GM19238 (cell line): ENCODE measurements at regions not wholly inside any gene's neighbourhood (a gene's known extent, or its start where the extent isn't known, plus 50 kb on each side); places are given as distances from the start of the nearest gene placed in this dataset.

ENCODE experiments used
- DNase-seq: peaks from one replicate; pipeline ENCODE4 v3.0.0; 2011; ENCODE audit warnings: low spot score; ENCODE audit not compliant: insufficient read length

- no peak for DNase-seq
These were observed 90.0 kb upstream of the SLC14A2 start for GRCh38 chr18:45525301-45525700.

- DNase-seq, result no peak
These were observed 89.0 kb upstream of the SLC14A2 start for GRCh38 chr18:45526114-45526841.

GRCh38 chr18:45527891-45528290 lies 87.4 kb upstream of the SLC14A2 start:
- DNase-seq, result no peak

- no peak for DNase-seq
These were observed 86.5 kb upstream of the SLC14A2 start for GRCh38 chr18:45528712-45529336.

GRCh38 chr18:45538444-45538843 lies 76.8 kb upstream of the SLC14A2 start:
- DNase-seq, result no peak

DNA sequence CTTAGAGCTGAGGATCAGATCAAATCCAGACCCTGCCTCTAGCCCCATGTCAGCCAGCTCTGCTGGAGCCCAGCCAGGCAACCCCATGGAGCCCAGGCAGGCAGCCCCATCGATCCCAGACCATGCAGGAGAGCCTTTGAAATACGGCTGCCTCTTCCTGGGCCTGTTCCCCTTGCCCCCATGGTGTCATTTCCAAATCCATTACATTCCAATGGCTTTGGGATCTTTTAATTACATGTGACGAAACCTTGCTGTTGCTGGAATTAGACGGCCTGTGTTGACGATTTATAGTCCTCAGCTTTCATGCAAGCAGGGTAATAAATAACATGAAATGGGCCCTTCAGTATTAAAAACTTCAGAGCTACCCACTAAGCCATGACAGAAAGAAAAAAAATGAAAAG lies 75.8 kb upstream of the SLC14A2 start:
- no peak for DNase-seq

DNA sequence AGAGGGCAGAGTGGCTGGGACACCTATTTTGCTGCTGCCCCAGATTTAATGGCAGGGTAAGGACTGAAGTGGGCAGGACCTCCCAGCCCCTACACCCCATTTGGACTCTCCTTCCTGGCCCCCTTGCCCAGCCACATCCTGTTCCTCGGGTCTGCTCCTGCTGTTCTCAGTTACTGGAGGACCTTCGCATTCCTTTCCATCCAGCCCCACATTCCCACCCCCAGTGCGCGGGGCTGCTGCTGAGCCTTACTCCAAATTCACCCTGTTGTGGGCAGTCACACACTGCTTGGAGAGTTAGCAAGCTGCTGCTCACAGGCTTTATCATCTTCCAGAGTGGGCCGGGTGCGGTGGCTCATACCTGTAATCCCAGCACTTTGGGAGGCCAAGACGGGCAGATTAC lies 75.2 kb upstream of the SLC14A2 start:
- no peak for DNase-seq

DNA sequence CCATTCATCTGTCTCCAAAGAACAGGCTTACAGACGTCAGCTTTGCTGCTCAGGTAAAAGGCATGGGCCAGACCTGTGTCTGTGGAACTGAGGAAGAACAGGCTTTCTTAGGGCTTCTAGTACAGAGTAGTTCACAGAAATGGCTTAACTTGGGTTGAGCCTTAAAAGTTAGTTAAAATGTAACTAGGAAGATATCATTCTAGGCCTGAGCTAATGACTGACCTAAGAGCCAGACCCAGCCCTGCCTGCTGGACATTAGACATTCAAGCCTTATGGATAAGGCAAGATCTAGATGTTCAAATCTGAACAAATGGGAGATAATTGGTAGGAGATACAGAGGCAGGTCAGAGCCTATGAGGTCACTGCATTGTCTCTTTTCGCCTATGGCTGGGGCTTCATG lies 73.9 kb upstream of the SLC14A2 start:
- DNase-seq, result no peak

DNA sequence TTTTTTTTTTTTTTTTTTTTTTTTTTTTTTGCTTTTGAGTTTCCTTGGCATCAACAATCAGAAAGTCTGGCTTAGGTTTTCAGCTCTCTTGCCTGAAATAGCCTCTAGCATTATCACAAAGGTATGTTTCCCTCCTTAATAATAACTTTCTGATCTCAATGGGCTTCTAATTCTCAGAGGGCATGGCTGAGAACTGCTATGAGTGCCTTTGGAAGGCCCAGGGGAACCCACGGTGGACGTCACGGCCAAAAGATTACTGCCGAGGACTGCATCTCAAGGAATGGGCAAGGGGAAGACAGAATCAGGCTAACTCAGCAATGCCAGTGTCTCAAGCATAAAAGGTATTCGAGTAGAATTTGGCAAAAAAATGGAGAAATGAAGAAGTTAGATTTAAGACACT lies 73.2 kb upstream of the SLC14A2 start:
- no peak for DNase-seq

DNA sequence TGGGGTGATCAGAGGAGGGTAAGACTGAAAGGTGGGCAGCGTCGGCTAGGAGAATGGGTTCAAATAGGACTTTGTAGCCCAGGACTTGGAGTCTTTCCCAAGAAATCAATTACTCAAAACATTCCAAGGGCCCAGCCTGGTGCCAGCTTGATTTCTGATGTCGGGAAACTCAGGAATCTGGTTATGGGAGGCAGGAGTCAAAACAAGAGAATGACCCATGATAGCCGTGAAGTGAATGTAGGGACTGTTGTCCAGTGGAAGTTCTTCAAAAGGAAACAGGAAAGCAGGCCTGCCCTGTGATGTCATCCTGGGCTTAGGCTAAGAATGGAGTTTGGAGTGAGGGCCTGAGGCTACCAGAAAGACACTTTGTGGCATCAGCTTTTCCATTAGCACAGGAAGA lies 67.4 kb upstream of the SLC14A2 start:
- DNase-seq, result no peak

- DNase-seq, result no peak
These were observed 66.7 kb upstream of the SLC14A2 start for GRCh38 chr18:45548614-45549013.

- DNase-seq, result no peak
These were observed 66.0 kb upstream of the SLC14A2 start for GRCh38 chr18:45549290-45549689.

DNA sequence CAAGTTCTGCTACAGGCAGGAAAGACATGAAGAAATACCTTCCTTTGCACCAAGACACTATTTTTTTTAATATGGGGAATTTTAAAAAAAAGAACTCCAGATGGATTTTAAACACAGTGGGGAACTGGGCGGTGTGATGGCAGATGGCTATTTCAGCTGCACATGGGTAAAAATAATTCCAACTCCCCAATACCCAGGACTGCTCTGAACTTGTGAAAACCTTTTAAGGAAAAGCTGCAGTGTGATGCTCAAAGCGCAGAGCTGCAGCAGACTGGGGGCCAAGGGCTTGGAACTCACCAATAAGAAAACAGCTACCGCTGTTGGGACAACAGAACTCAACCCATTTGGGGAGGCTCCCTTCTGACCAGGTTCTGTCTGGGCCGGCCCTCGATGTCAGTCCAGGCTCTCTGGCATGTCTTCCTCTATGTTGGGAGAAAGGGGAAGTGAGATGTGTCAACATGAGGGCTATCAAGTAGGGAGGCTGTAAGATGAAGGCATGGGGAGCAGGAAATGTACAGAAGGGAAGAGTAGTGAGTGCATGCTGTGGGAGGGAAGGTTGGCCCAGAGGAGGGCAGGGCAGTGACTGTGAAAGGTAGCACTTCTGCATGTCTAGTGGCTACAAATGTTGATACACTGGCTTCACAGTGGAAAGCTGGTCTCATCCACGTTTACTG lies 64.0 kb upstream of the SLC14A2 start:
- DNase-seq, result no peak

DNA sequence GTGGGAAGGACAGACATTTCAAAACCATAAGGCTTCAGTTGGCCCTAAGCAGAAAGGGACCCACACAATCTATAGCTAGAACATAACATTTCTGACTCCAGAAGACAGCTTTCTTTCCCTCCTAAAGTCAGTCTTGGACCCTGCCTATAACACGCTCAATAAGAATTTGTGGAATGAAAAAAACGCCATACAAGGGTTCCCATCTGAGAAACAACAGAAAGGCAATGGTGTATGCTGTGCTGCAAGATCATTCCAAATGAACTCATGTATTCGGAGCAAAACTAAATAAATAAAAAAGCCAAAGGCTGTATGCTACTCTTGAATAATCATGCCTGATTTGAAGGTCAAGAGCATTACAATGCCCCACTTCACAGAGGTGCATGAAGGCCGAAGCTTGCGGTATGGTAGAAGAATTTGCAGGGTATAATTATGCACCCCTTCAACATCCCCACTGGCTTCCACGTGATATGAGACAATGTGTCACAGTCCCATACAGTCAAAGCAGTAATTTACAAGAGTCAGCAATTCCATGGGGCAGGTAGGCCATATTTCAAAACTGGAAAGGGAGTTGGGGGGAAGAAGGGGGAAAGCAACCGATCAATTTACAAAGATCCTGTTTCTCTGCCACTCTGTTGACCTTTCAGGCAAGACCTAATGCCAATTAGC lies 61.4 kb upstream of the SLC14A2 start:
- DNase-seq, result no peak

GRCh38 chr18:45554389-45554737 lies 60.9 kb upstream of the SLC14A2 start:
- DNase-seq, result no peak

- no peak for DNase-seq
These were observed 59.1 kb upstream of the SLC14A2 start for GRCh38 chr18:45556222-45556621.

DNA sequence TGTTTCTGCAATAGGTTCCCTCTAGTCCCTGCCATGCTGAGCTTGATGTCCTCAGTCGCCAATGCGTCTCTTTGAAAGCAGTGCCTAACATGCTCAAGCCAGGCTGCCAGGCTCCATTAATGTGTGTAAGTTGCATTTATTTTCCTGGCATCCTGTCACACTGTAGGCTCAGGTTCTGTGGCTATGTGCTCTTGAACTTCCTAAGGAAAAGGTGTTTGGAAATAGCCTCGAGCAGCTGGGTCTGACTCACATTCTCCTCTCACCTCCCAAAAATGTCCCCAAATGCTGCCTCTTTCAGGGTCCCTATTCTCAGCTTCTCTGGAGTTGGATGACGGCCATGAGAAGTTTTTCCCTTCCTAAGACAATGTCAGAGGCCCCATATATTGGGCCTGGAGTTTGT lies 58.0 kb upstream of the SLC14A2 start:
- DNase-seq, result no peak

DNA sequence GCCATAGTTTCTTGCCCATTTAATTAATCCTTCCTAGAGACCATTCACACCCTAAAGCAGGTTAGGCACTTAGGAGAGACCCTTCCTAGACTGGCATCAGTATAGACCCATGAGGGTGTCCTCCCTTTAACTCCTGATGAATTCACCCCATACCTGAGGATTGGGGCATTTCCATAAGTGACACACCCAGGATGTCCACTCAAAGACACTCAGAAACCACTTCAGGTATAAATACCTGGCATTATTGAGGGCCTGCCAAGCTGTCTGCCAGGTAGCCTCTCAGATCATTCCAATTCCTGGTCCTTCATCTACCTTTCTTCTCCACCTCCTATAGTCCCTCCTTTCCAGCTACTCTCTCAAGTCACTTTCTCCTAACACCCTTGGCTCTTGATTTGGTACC lies 57.5 kb upstream of the SLC14A2 start:
- DNase-seq, result no peak

DNA sequence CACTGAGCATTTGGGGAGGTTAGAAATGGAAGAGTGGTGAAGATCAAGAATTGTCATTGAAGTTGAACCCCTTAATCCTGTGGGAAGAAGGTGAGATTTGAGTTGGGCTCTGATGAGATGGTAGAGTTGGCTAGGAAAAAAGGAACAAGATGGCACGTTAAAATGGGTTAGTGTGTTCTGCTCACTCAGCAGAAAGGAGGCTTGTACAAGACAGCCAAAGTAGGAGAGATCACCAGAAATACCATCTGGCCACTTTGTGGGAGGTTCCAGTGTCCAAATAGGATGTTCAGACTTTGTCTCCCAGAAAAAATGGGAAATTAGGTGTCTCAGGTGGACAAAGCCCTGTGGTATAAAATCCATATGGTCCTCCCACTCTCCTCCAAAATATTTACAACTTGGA lies 56.0 kb upstream of the SLC14A2 start:
- DNase-seq, result no peak

DNA sequence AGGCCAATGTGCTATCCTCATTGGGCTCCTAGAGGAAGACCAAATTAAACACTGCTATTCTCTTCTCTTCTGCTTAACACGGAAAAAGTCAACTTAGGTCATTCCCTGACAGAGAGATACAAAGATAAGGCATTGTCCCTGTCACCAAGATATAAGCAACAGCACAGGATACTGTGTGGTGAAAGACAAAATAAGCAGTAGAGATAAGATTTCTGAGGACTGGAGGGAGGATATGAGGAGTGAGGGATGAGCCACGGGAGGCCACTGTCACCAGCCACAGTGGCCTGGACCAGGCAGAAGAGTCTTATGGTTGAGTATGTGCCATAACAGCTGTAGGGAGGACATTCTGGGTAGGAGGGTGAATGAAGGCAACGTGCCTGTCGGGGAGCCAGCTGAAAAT lies 54.4 kb upstream of the SLC14A2 start:
- no peak for DNase-seq

GRCh38 chr18:45562567-45563479 lies 52.5 kb upstream of the SLC14A2 start:
- DNase-seq, result no peak
